ENCODE measurements at regions not wholly inside any gene's neighbourhood (a gene's known extent, or its start where the extent isn't known, plus 50 kb on each side); places are given as distances from the start of the nearest gene placed in this dataset.
A peak's percentile ranks its signal among the peaks of the same experiment; 100 is the strongest.
"Not testable (repeated sequence)": the region's sequence is repeated elsewhere in the genome, so short reads cannot be mapped to it uniquely, and the experiment has no call there.

DNA sequence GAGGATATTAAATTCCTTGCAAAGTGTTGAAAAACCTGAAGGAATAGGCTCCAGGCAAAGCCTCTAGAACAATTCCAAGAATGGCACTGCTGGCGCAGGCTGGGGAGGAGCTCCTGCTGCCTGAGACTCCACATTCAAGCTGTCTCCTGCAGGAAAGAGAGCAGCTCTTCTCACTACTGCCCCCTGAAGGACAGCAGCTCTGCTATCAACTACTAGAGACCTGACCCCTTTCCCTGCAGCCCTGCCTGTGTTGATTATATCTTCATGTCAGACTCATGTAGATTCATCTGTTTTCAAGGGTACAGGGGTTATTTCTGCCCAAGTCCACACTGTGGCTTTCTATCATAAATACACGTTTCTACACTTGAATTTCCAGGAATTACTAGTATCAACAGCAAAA lies 249.7 kb downstream of the RPIA start:
- H3K27ac Mint-ChIP-seq; H3K4me1 Mint-ChIP-seq; H3K4me3 Mint-ChIP-seq; H3K9me3 Mint-ChIP-seq; DNase-seq (ENCODE audit: low spot score in 2 of 2); H3K27me3 Mint-ChIP-seq; ATAC-seq (ENCODE audit: low read depth); H3K36me3 Mint-ChIP-seq: not testable (repeated sequence)

DNA sequence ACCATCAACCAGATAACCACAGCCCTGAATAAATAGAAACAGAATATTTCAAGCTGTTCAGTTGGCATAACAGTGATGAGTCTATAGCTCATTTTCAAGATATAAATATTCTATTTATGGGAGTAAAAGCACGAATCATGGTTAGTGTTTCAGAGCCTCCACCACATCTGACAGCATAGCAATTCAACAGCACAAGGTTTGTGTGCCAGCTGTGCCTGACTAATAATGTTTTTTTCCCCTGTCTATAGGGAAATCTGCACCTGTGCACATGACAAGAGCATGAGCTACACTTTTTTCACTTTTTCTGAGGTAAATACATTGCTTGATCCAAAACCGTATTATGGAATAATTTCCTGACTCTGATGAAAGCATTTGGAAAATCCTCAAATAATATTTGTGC lies 251.3 kb downstream of the RPIA start:
- H3K27me3 Mint-ChIP-seq: no peaks in the 10 kb centered on the region
- no peak for ATAC-seq (ENCODE audit: low read depth)
- no peak overlapping the region for H3K4me3 Mint-ChIP-seq
- no peaks in the 10 kb centered on the region for H3K9me3 Mint-ChIP-seq
- H3K27ac Mint-ChIP-seq: no peak overlapping the region
- H3K36me3 Mint-ChIP-seq: no peaks in the 10 kb centered on the region
- no peak for DNase-seq (ENCODE audit: low spot score in 2 of 2)
- H3K4me1 Mint-ChIP-seq: no peaks in the 10 kb centered on the region

DNA sequence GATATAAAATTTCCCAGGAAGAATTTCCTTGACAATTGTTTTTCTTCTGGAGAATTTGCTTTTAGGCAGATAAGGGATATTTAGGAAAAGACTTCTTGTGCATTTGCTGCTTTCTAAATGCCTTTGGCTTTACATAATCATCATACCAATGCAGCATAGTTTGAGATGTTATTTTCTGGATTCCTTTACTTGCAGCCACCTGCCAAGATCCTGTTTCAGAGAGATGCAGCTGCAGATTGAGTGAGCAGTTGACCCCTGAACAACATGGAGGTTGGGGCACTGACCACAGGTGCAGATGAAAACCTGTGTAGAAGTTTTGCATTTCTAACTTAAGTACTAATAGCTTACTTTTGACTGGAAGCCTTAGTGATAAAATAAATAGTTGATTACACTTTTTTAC lies 257.9 kb downstream of the RPIA start:
- Mint-ChIP-seq H3K4me3 (no peak overlapping the region), H3K4me1 (no peaks in the 10 kb centered on the region), H3K27ac (no peak overlapping the region), H3K36me3 (no peaks in the 10 kb centered on the region), H3K27me3 (peaks cover 3% of the 10 kb centered on the region), H3K9me3 (no peaks in the 10 kb centered on the region)
- ATAC-seq (ENCODE audit: low read depth): no peak
- no peak for DNase-seq (ENCODE audit: low spot score in 2 of 2)

DNA sequence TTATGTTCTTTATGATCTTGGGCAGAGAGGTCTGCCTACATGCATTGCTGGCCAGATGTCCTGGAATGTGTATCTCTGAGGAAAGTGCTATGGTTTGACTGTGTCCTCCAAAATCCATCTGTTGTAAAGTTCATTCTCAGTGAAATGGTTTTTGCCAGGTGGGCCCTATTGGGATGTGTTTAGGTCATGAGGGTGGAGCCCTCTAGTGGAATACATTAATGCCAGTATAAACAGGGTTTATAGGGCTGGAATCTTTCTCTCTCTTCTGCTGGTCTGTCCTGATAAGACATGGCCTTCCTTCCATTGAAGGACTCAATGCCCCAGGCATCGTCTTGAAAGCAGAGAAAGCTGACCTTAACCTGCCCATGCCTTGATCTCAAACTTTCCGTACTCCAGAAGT lies 258.5 kb downstream of the RPIA start:
- H3K4me1 Mint-ChIP-seq: no peaks in the 10 kb centered on the region
- H3K36me3 Mint-ChIP-seq: no peaks in the 10 kb centered on the region
- H3K4me3 Mint-ChIP-seq: no peak overlapping the region
- H3K27me3 Mint-ChIP-seq: peaks cover 5% of the 10 kb centered on the region
- DNase-seq (ENCODE audit: low spot score in 2 of 2) (no peak), ATAC-seq (ENCODE audit: low read depth) (peak; percentile 37)
- no peak overlapping the region for H3K27ac Mint-ChIP-seq
- H3K9me3 Mint-ChIP-seq: no peaks in the 10 kb centered on the region

DNA sequence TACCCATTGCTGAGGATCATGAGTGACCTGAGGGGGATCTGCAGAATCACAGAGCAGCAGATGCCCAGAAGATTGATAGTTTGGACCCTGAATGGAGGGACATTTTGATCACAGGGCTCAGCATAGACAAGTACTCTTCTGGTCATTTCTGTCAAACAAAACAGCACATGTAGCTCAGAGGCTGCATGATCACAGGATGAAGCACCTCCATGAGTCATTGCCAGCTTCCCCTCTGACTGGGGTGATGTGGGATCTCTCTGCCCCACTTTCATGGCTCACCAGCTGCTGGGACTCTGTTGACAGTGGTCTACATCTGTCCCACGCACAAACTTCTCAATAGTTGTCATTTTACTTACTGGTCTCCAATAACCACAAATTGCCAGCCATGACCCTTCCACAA lies 264.1 kb downstream of the RPIA start:
- ATAC-seq (ENCODE audit: low read depth) (no peak), DNase-seq (ENCODE audit: low spot score in 2 of 2) (no peak)
- no peak overlapping the region for H3K27ac Mint-ChIP-seq
- H3K4me3 Mint-ChIP-seq: no peak overlapping the region
- H3K36me3 Mint-ChIP-seq: no peaks in the 10 kb centered on the region
- H3K27me3 Mint-ChIP-seq: peaks cover 7% of the 10 kb centered on the region
- H3K9me3 Mint-ChIP-seq: no peaks in the 10 kb centered on the region
- no peaks in the 10 kb centered on the region for H3K4me1 Mint-ChIP-seq

DNA sequence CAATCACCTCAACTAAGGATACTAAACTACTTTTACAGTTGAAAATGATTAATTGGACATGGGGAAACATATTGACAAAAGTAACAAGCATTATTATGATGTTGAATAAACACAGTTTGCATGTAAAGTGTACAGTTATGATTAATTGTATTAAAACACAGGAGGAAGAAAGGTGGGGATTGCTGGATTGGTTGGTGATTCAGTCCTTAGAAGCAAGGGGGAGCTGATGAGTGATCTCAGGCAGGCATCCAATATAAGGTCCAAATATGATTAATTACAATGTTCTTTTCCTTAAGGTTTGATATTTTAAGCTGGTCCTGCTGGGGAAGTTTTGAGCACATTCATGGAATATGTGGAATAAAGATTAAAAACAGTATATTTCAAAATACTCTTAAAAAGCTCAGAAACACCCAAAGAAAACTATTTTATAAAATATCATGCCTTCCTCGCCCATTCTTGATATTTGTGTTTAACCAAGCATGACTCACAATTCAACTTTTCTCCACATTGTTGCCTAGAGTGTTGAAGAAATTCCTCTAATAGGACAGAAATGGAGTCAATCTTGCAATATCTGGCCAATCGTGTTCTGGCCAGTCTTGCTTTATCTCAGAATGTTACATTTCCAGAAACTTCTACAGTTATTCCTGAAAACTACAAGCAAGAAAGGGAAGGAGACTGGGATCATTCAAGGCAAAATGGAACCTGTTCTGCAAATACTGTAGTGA lies 268.2 kb downstream of the RPIA start:
- Mint-ChIP-seq H3K9me3 (no peaks in the 10 kb centered on the region), H3K27ac (no peak overlapping the region), H3K4me3 (no peak overlapping the region), H3K4me1 (peaks cover 2% of the 10 kb centered on the region), H3K27me3 (peaks cover 2% of the 10 kb centered on the region), H3K36me3 (no peaks in the 10 kb centered on the region)
- ATAC-seq (ENCODE audit: low read depth) (no peak), DNase-seq (ENCODE audit: low spot score in 2 of 2) (no peak)

DNA sequence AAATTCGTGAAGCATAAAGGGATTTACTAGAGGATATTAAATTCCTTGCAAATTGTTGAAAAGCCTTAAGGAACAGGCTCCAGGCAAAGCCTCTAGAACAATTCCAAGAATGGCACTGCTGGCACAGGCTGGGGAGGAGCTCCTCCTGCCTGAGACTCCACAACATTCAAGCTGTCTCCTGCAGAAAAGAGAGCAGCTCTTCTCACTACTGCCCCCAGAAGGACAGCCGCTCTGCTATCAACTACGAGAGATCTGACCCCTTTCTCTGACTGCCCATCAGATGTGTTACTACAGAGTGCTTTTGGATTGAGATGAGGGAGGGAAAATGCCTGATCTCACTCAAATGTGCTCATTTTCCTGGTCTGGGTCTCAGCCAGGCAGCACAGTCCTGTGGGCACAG lies 269.9 kb downstream of the RPIA start:
- H3K36me3 Mint-ChIP-seq; H3K4me3 Mint-ChIP-seq; DNase-seq (ENCODE audit: low spot score in 2 of 2); H3K9me3 Mint-ChIP-seq; H3K27ac Mint-ChIP-seq; ATAC-seq (ENCODE audit: low read depth); H3K27me3 Mint-ChIP-seq; H3K4me1 Mint-ChIP-seq: not testable (repeated sequence)

DNA sequence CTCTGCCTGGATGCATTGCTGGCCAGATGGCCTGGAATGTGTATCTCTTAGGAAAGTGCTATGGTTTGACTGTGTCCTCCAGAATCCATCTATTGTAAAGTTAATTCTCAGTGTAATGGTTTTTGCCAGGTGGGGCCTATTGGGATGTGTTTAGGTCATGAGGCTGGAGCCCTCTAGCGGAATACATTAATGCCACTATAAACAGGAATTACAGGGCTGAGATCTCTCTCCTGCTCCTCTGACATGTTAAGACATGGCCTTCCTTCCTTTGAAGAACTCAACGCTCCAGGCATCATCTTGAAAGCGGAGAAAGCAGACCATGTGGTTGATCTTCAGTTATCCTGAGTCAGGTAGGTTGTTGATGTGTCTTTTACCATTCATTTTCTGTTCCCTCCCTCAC lies 276.4 kb downstream of the RPIA start:
- DNase-seq (ENCODE audit: low spot score in 2 of 2): no peak
- Mint-ChIP-seq H3K4me1 (peaks cover 7% of the 10 kb centered on the region), H3K27me3 (no peaks in the 10 kb centered on the region), H3K9me3 (no peaks in the 10 kb centered on the region), H3K36me3 (no peaks in the 10 kb centered on the region), H3K27ac (no peak overlapping the region), H3K4me3 (no peak overlapping the region)
- no peak for ATAC-seq (ENCODE audit: low read depth)

DNA sequence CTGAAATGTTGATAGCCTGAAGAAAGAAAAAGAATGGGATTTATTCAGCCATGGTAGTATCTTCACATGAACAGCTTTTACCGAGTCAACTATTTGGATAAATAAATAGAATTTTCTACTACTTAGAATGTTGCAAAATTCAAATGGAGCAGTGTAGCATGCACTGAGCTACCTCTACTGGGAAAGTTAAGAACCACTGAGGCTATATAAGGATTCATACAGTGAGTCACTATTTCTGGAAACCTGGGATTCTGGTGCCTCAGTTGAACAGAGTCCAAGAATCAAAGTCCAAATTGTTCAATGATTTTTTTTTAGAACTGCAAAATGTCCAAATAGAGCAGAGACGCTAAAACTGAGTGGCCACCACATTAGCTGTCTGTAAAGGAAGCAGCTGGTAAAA lies 286.5 kb downstream of the RPIA start:
- not testable (repeated sequence) for H3K4me1 Mint-ChIP-seq; ATAC-seq (ENCODE audit: low read depth); H3K27ac Mint-ChIP-seq; DNase-seq (ENCODE audit: low spot score in 2 of 2); H3K4me3 Mint-ChIP-seq; H3K9me3 Mint-ChIP-seq; H3K27me3 Mint-ChIP-seq; H3K36me3 Mint-ChIP-seq

DNA sequence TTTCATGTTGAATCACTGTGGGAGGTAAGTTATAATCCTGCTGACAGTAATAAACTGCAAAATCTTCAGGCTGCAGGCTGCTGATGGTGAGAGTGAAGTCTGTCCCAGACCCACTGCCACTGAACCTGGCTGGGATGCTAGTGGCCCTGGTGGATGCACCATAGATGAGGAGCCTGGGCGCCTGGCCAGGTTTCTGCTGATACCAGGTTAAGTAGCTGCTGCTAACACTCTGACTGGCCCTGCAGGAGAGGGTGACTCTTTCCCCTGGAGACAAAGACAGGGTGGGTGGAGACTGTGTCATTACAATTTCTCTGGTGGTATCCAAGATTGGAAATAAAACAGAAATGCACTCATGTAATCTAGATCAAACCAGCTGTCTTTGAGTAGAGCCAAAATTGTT lies 287.0 kb downstream of the RPIA start:
- not testable (repeated sequence) for DNase-seq (ENCODE audit: low spot score in 2 of 2); H3K4me1 Mint-ChIP-seq; H3K36me3 Mint-ChIP-seq; H3K27me3 Mint-ChIP-seq; H3K27ac Mint-ChIP-seq; H3K4me3 Mint-ChIP-seq; ATAC-seq (ENCODE audit: low read depth); H3K9me3 Mint-ChIP-seq

DNA sequence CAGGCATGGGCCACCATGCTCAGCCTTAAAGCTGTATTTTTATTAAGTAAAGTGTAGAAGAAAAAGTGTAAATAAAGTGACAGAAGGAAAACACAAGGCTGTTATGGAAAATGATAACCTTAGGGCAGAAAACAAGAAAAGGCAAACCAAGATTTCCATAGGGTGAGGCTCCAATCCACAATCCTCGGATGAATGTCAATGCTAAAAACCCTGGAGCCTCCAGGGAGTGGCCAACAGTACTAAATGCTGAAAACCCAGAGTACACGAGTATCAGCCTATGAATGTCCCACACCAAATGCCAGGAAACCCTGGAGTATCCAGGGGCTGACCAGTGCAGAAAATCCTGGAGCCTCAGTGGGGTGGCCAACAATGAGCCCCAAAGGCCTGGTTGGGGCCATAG lies 292.6 kb downstream of the RPIA start:
- H3K27ac Mint-ChIP-seq; DNase-seq (ENCODE audit: low spot score in 2 of 2); H3K27me3 Mint-ChIP-seq; H3K36me3 Mint-ChIP-seq; H3K4me3 Mint-ChIP-seq; H3K4me1 Mint-ChIP-seq; H3K9me3 Mint-ChIP-seq; ATAC-seq (ENCODE audit: low read depth): not testable (repeated sequence)

DNA sequence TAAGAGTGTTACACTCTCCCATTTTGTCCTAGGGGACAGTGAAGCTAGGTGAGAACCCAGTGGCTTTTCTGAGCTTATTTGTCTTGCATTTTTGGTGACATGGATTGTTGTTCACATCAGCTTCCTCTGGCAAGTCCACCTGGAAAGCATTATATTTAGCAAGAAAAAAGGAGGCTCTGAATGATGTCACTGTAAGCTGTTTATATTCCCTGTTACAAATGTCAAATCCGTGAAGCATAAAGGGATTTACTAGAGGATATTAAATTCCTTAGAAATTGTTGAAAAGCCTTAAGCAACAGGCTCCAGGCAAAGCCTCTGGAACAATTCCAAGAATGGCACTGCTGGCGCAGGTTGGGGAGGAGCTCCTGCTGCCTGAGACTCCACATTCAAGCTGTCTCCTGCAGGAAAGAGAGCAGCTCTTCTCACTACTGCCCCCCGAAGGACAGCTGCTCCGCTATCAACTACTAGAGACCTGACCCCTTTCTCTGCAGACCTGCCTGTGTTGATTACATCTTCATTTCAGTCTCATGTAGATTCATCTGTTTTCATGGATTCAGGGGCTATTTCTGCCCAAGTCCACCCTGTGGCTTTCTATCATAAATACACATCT lies 295.4 kb downstream of the RPIA start:
- not testable (repeated sequence) for H3K27ac Mint-ChIP-seq; ATAC-seq (ENCODE audit: low read depth); DNase-seq (ENCODE audit: low spot score in 2 of 2); H3K27me3 Mint-ChIP-seq; H3K4me1 Mint-ChIP-seq; H3K36me3 Mint-ChIP-seq; H3K4me3 Mint-ChIP-seq; H3K9me3 Mint-ChIP-seq

DNA sequence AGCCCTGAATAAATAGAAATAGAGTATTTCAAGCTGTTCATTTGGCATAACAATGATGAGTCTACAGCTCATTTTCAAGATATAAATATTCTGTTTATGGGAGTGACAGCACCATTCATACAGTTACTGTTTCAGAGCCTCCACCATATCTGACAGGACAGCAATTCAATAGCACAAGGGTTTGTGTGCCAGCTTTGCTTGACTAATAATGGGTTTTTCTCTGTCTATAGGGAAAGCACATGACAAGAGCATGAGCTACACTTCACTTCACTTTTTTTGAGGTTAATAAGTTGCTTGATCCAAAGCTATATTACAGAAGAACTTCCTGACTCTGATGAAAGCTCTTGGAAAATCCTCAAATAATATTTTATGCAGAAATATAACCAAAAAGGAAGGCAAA lies 297.1 kb downstream of the RPIA start:
- H3K27me3 Mint-ChIP-seq; H3K9me3 Mint-ChIP-seq; DNase-seq (ENCODE audit: low spot score in 2 of 2); H3K4me3 Mint-ChIP-seq; H3K27ac Mint-ChIP-seq; H3K4me1 Mint-ChIP-seq; H3K36me3 Mint-ChIP-seq; ATAC-seq (ENCODE audit: low read depth): not testable (repeated sequence)

DNA sequence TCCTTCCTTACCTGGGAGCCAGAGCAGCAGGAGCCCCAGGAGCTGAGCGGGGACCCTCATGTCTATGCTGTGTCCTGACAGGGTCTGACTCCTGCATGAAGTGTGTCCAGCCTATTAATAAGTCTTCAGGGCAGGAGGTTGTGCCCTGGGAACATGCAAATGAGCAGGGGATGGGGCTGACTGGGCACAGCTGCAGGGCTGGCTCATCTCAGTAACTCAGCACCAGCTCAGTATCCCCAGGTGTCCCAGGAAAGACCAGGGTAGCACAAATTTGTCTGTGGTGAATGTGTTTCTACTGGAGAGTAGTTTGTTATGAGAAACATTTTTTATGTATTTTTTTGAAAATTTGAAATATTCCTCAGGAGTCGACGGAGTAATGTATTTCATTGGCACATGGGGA lies 301.3 kb downstream of the RPIA start:
- not testable (repeated sequence) for ATAC-seq (ENCODE audit: low read depth); H3K36me3 Mint-ChIP-seq; H3K27ac Mint-ChIP-seq; H3K9me3 Mint-ChIP-seq; H3K27me3 Mint-ChIP-seq
- peak in 1 of 2 donors; percentile 1 for DNase-seq (ENCODE audit: low spot score in 2 of 2)
- peak overlapping the region; percentile 65 for H3K4me3 Mint-ChIP-seq
- H3K4me1 Mint-ChIP-seq: peaks cover 11% of the 10 kb centered on the region

DNA sequence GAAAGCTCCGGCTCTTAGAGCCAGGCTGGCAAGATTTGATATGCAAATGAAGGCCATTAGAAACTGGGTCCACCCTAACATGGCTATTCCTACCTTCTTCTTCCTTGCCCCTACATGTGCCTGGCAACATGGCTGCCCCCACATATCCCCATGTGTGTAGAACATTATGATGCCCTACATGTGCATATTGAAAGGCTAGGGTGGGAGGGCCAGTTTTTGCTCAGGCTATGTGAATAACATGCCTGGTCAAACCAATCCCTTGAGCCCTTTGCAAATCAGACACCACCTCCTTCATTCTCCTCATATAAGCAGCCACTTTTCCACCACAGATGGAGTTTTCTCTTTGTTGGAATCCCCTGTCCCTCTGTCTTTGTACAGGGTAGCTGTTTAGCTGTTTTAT lies 303.4 kb downstream of the RPIA start:
- H3K27ac Mint-ChIP-seq; DNase-seq (ENCODE audit: low spot score in 2 of 2); H3K4me3 Mint-ChIP-seq; H3K9me3 Mint-ChIP-seq; ATAC-seq (ENCODE audit: low read depth); H3K36me3 Mint-ChIP-seq; H3K27me3 Mint-ChIP-seq: not testable (repeated sequence)
- H3K4me1 Mint-ChIP-seq: peaks cover 11% of the 10 kb centered on the region

All from memory B cell (primary cell).